Neural cell (in vitro differentiated cells): ENCODE measurements at regions not wholly inside any gene's neighbourhood (a gene's known extent, or its start where the extent isn't known, plus 50 kb on each side); places are given as distances from the start of the nearest gene placed in this dataset.

Experiments used
- EP300 ChIP-seq: fragments of 450-650 bp; conservative IDR thresholded peaks from 2 replicates; pipeline ENCODE4 v1.6.1; 2014; ENCODE audit warnings: antibody characterized with exemption, mild to moderate bottlenecking, moderate library complexity; ENCODE audit not compliant: poor library complexity, severe bottlenecking
- EZH2 ChIP-seq: fragments of 200-600, 300-800 bp; shearing (Covaris generic), sonication (generic); IDR thresholded peaks from 2 replicates; pipeline ENCODE4 v1.6.1; 2014; ENCODE audit warnings: antibody characterized with exemption, low read length, borderline replicate concordance, mild to moderate bottlenecking; ENCODE audit not compliant: insufficient read depth, poor library complexity, severe bottlenecking
- MXI1 ChIP-seq: fragments of 450-650 bp; conservative IDR thresholded peaks from 2 replicates; pipeline ENCODE4 v1.6.1; 2014; ENCODE audit warnings: antibody characterized with exemption, mild to moderate bottlenecking; ENCODE audit not compliant: poor library complexity, severe bottlenecking
- POLR2AphosphoS5 ChIP-seq: IDR thresholded peaks from 2 replicates; pipeline ENCODE4 v1.6.1; 2012
- SMC3 ChIP-seq: fragments of 450-650 bp; conservative IDR thresholded peaks from 2 replicates; pipeline ENCODE4 v1.6.1; 2014; ENCODE audit warnings: antibody characterized with exemption, mild to moderate bottlenecking, moderate library complexity; ENCODE audit not compliant: poor library complexity
- TAF1 ChIP-seq: IDR thresholded peaks from 2 replicates; pipeline ENCODE4 v1.6.1; 2012; ENCODE audit warnings: low read depth
- TF ChIP-seq, protein P1 (sequence below): IDR thresholded peaks from 2 replicates; pipeline ENCODE4 v1.6.1; 2012; ENCODE audit warnings: borderline replicate concordance
- TF ChIP-seq, protein P2 (sequence below): fragments of 450-650 bp; IDR thresholded peaks from 2 replicates; pipeline ENCODE4 v1.5.1; 2014; ENCODE audit warnings: antibody characterized with exemption, mild to moderate bottlenecking, moderate library complexity; ENCODE audit not compliant: poor library complexity, severe bottlenecking

DNA sequence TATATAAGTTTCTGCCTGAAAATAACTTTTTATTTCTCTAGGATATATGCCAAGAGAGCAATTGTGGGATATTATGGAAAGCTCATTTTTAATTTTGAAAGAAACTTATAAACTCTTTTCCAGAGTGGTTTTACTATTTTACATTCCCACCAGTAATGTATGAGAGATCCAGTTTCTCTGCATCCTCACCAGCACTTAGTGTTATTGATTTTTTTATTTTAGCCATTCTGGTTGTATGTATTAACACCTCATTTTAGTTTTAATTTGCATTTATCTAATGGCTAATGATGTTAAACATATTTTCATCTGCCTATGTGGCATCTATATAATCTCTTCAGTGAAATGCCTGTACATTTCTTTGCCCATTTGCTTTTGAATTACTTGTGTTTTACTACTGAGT, 597.7 kb upstream of the RAB6C start:
- TF ChIP-seq, protein P1, sequence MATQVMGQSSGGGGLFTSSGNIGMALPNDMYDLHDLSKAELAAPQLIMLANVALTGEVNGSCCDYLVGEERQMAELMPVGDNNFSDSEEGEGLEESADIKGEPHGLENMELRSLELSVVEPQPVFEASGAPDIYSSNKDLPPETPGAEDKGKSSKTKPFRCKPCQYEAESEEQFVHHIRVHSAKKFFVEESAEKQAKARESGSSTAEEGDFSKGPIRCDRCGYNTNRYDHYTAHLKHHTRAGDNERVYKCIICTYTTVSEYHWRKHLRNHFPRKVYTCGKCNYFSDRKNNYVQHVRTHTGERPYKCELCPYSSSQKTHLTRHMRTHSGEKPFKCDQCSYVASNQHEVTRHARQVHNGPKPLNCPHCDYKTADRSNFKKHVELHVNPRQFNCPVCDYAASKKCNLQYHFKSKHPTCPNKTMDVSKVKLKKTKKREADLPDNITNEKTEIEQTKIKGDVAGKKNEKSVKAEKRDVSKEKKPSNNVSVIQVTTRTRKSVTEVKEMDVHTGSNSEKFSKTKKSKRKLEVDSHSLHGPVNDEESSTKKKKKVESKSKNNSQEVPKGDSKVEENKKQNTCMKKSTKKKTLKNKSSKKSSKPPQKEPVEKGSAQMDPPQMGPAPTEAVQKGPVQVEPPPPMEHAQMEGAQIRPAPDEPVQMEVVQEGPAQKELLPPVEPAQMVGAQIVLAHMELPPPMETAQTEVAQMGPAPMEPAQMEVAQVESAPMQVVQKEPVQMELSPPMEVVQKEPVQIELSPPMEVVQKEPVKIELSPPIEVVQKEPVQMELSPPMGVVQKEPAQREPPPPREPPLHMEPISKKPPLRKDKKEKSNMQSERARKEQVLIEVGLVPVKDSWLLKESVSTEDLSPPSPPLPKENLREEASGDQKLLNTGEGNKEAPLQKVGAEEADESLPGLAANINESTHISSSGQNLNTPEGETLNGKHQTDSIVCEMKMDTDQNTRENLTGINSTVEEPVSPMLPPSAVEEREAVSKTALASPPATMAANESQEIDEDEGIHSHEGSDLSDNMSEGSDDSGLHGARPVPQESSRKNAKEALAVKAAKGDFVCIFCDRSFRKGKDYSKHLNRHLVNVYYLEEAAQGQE, result no peak
- TF ChIP-seq EZH2 (no peak), POLR2AphosphoS5 (no peak), SMC3 (no peak), MXI1 (no peak), EP300 (no peak), TAF1 (no peak)
- TF ChIP-seq, protein P2, sequence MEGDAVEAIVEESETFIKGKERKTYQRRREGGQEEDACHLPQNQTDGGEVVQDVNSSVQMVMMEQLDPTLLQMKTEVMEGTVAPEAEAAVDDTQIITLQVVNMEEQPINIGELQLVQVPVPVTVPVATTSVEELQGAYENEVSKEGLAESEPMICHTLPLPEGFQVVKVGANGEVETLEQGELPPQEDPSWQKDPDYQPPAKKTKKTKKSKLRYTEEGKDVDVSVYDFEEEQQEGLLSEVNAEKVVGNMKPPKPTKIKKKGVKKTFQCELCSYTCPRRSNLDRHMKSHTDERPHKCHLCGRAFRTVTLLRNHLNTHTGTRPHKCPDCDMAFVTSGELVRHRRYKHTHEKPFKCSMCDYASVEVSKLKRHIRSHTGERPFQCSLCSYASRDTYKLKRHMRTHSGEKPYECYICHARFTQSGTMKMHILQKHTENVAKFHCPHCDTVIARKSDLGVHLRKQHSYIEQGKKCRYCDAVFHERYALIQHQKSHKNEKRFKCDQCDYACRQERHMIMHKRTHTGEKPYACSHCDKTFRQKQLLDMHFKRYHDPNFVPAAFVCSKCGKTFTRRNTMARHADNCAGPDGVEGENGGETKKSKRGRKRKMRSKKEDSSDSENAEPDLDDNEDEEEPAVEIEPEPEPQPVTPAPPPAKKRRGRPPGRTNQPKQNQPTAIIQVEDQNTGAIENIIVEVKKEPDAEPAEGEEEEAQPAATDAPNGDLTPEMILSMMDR, result no peak
